GM23338 (cell line): ENCODE measurements at regions not wholly inside any gene's neighbourhood (a gene's known extent, or its start where the extent isn't known, plus 50 kb on each side); places are given as distances from the start of the nearest gene placed in this dataset.

Source experiments
- ATAC-seq: fragments of 200-7000 bp; cut with Tn5 transposase; 3 replicates; pipeline ENCODE4 v1.9.1; 2020
- DNase-seq: peaks from one replicate; pipeline ENCODE4 v3.0.0-alpha.2; 2015; ENCODE audit warnings: low spot score
- H2AFZ ChIP-seq: fragments of 200-600 bp; sonication (generic); 2 replicates; pipeline ENCODE4 v1.8.0; 2016; ENCODE audit warnings: antibody characterized with exemption, mild to moderate bottlenecking, moderate library complexity
- H3F3A ChIP-seq: fragments of 200-600 bp; sonication (generic); replicated peaks from 2 replicates; pipeline ENCODE4 v1.8.0; 2017; ENCODE audit warnings: antibody characterized with exemption, mixed run types, low read depth
- H3K27ac ChIP-seq: fragments of 200-600 bp; sonication (generic); 2 replicates; pipeline ENCODE4 v1.6.1; 2016; ENCODE audit warnings: low read depth
- H3K27me3 ChIP-seq: fragments of 200-600 bp; sonication (generic); 2 replicates; pipeline ENCODE4 v1.8.0; 2016; ENCODE audit warnings: mild to moderate bottlenecking, mixed run types, moderate library complexity; ENCODE audit not compliant: insufficient read depth
- H3K36me3 ChIP-seq: fragments of 200-600 bp; sonication (generic); 2 replicates; pipeline ENCODE4 v1.8.0; 2016; ENCODE audit warnings: mild to moderate bottlenecking; ENCODE audit not compliant: insufficient read depth
- H3K4me1 ChIP-seq: fragments of 200-600 bp; sonication (generic); 2 replicates; pipeline ENCODE4 v1.8.0; 2016; ENCODE audit warnings: mild to moderate bottlenecking, moderate library complexity; ENCODE audit not compliant: insufficient read depth
- H3K4me2 ChIP-seq: fragments of 200-600 bp; sonication (generic); 2 replicates; pipeline ENCODE4 v1.7.1; 2017; ENCODE audit warnings: mixed run types
- H3K4me3 ChIP-seq: fragments of 200-600 bp; sonication (generic); 2 replicates; pipeline ENCODE4 v1.6.1; 2016; ENCODE audit warnings: mixed run types
- H3K79me2 ChIP-seq: fragments of 200-600 bp; sonication (generic); replicated peaks from 2 replicates; pipeline ENCODE4 v1.8.0; 2017; ENCODE audit warnings: mild to moderate bottlenecking; ENCODE audit not compliant: insufficient read depth
- H3K9me2 ChIP-seq: fragments of 200-600 bp; sonication (generic); 2 replicates; pipeline ENCODE4 v1.8.0; 2017; ENCODE audit not compliant: insufficient read depth
- H4K20me1 ChIP-seq: fragments of 200-600 bp; sonication (generic); replicated peaks from 2 replicates; pipeline ENCODE4 v1.8.0; 2017; ENCODE audit warnings: mild to moderate bottlenecking; ENCODE audit not compliant: insufficient read depth
- H3K27ac Mint-ChIP-seq: 2 replicates; pipeline ENCODE4 v1.8.0; 2020; ENCODE audit warnings: inconsistent platforms, mild to moderate bottlenecking, moderate library complexity, mixed read lengths
- H3K27me3 Mint-ChIP-seq: 3 replicates; pipeline ENCODE4 v1.8.0; 2022; ENCODE audit warnings: low read depth, mild to moderate bottlenecking, moderate library complexity, mixed read lengths, inconsistent platforms; ENCODE audit not compliant: insufficient read depth, poor library complexity
- H3K36me3 Mint-ChIP-seq: 3 replicates; pipeline ENCODE4 v1.8.0; 2021; ENCODE audit warnings: low read depth, mild to moderate bottlenecking, inconsistent platforms, moderate library complexity, mixed read lengths
- H3K4me1 Mint-ChIP-seq: 3 replicates; pipeline ENCODE4 v1.8.0; 2020; ENCODE audit warnings: mild to moderate bottlenecking, inconsistent platforms, mixed read lengths
- H3K4me3 Mint-ChIP-seq: 3 replicates; pipeline ENCODE4 v1.8.0; 2021; ENCODE audit warnings: moderate library complexity, mild to moderate bottlenecking, inconsistent platforms, mixed read lengths
- H3K9me3 Mint-ChIP-seq: 3 replicates; pipeline ENCODE4 v1.8.0; 2020; ENCODE audit warnings: moderate library complexity, mild to moderate bottlenecking, inconsistent platforms, mixed read lengths
- CREB1 ChIP-seq: fragments of 250-450 bp; sonication (Bioruptor Pico); IDR thresholded peaks from 2 replicates; pipeline ENCODE4 v1.5.0; 2020; ENCODE audit warnings: low read depth, mild to moderate bottlenecking, moderate library complexity
- CTCF ChIP-seq, 2 experiments: fragments of 200-600 bp in 1 of 2; sonication (generic) in 1 of 2; conservative IDR thresholded peaks; 2 replicates each; pipeline versions ENCODE4 v1.5.1 to v1.6.1; 2016 to 2017; ENCODE audit warnings: antibody characterized with exemption in 2 of 2, low read depth in 2 of 2, mild to moderate bottlenecking in 2 of 2, moderate library complexity in 1 of 2
- ETS1 ChIP-seq: IDR thresholded peaks from 2 replicates; pipeline ENCODE4 v1.6.1; 2016; ENCODE audit warnings: antibody characterized with exemption
- EZH2 ChIP-seq: fragments of 200-600 bp; sonication (generic); IDR thresholded peaks from one replicate; pipeline ENCODE4 v1.8.0; 2017; ENCODE audit warnings: antibody characterized with exemption, mild to moderate bottlenecking, low read depth; ENCODE audit not compliant: unreplicated experiment
- EZH2phosphoT487 ChIP-seq: fragments of 200-600 bp; sonication (generic); IDR thresholded peaks from one replicate; pipeline ENCODE4 v1.8.1; 2018; ENCODE audit warnings: antibody characterized with exemption; ENCODE audit not compliant: unreplicated experiment
- JUNB ChIP-seq: IDR thresholded peaks from one replicate; pipeline ENCODE4 v1.6.1; 2016; ENCODE audit warnings: antibody characterized with exemption; ENCODE audit not compliant: unreplicated experiment
- NANOG ChIP-seq: IDR thresholded peaks from 2 replicates; pipeline ENCODE4 v1.6.1; 2016; ENCODE audit warnings: antibody characterized with exemption, borderline replicate concordance
- POLR2AphosphoS5 ChIP-seq: IDR thresholded peaks from 2 replicates; pipeline ENCODE4 v1.6.1; 2016; ENCODE audit warnings: antibody characterized with exemption, low read depth
- ZNF114 ChIP-seq: fragments of 250-450 bp; sonication (Bioruptor Pico); IDR thresholded peaks from 2 replicates; pipeline ENCODE4 v1.5.0; 2020; ENCODE audit warnings: mild to moderate bottlenecking, moderate library complexity
- TF ChIP-seq, protein P1 (sequence below): IDR thresholded peaks from one replicate; pipeline ENCODE4 v1.6.1; 2018; ENCODE audit warnings: antibody characterized with exemption; ENCODE audit not compliant: unreplicated experiment

DNA sequence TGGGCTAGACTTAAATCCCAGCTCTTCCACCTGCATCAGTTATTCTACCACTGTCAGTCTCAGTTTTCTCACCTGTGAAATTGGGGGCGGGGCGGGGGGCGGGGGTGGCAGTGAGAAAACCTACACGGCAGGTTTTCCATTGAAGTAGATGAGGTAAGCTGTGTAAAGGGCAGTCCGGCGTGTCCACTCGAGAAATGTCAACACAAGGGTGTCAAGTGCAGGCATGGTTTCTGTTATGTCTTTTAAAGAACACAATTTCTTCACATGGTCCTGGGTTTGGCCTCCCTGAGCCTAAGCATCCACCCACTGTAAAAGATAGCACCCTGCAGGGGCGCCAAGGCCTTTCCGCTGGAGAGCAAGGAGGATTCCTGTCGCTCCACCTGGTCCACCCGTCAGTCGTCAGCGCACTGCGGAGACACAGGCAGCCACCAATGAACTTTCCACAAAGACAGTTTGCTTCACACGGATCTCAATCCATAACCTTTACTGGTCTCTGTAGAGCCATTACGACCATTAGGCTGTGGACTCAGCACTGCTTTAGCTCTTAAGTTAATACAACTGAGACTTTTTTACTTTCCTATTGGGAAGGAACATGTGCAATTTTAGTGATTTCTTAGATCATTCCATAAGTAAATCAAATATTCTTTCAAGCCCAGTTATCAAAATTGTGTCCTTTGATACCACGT lies 99.5 kb upstream of the FOXB1 start:
- no peaks in the 10 kb centered on the region for H4K20me1 ChIP-seq
- no peaks in the 10 kb centered on the region for H3K36me3 ChIP-seq
- no peaks in the 10 kb centered on the region for H3K27me3 ChIP-seq
- DNase-seq (peak; percentile 59), ATAC-seq (peak; percentile 97)
- no peak overlapping the region for H3K27ac ChIP-seq
- peaks cover 27% of the 10 kb centered on the region for H3K4me1 Mint-ChIP-seq
- H3K4me2 ChIP-seq, result peak overlapping the region; percentile 65
- no peaks in the 10 kb centered on the region for H3K79me2 ChIP-seq
- H3K9me2 ChIP-seq, result no peaks in the 10 kb centered on the region
- peak overlapping the region; percentile 18; the same call in 2 of the 3 replicates for H3K4me3 Mint-ChIP-seq
- H3K27ac Mint-ChIP-seq, result no peak overlapping the region
- H2AFZ ChIP-seq, result peak overlapping the region; percentile 19; the same call in 1 of the 2 replicates
- H3K9me3 Mint-ChIP-seq, result no peaks in the 10 kb centered on the region
- H3K36me3 Mint-ChIP-seq, result no peaks in the 10 kb centered on the region
- peaks cover 31% of the 10 kb centered on the region for H3K4me1 ChIP-seq
- no peaks in the 10 kb centered on the region for H3K27me3 Mint-ChIP-seq
- TF ChIP-seq CTCF (conservative IDR thresholded peaks at IDR 0.05; ENCODE audit: low read depth in 2 of 2) (0 out of 4 replicates have a peak, but pooled peaks of 1 of the 2 experiments have one; percentile 11), POLR2AphosphoS5 (no peak)
- peak overlapping the region; percentile 38 for H3K4me3 ChIP-seq
- no peaks in the 10 kb centered on the region for H3F3A ChIP-seq

- no peak overlapping the region for H3K4me2 ChIP-seq
- no peaks in the 10 kb centered on the region for H3K27me3 ChIP-seq
- no peak for ATAC-seq
- H4K20me1 ChIP-seq, result no peaks in the 10 kb centered on the region
- H3K4me3 ChIP-seq, result no peak overlapping the region
- H3K4me1 Mint-ChIP-seq, result peaks cover 12% of the 10 kb centered on the region
- DNase-seq, result no peak
- H3K36me3 Mint-ChIP-seq, result no peaks in the 10 kb centered on the region
- peak overlapping the region; percentile 30; the same call in 1 of the 2 replicates for H3K27ac Mint-ChIP-seq
- TF ChIP-seq NANOG (no peak), EZH2 (no peak), CREB1 (no peak)
- H3K27ac ChIP-seq, result no peak overlapping the region
- 0 out of 2 replicates have a peak, but pooled peaks cover 10% of the 10 kb centered on the region for H3K4me1 ChIP-seq
- H3K9me3 Mint-ChIP-seq, result no peaks in the 10 kb centered on the region
- H3K79me2 ChIP-seq, result no peaks in the 10 kb centered on the region
- peaks cover 2% of the 10 kb centered on the region for H3K27me3 Mint-ChIP-seq
- H3K36me3 ChIP-seq, result no peaks in the 10 kb centered on the region
- H3K4me3 Mint-ChIP-seq, result no peak overlapping the region
- H2AFZ ChIP-seq, result no peak overlapping the region
- no peaks in the 10 kb centered on the region for H3F3A ChIP-seq
- H3K9me2 ChIP-seq, result peaks cover 9% of the 10 kb centered on the region; the same call in 1 of the 2 replicates
These were observed 107.4 kb upstream of the FOXB1 start for GRCh38 chr15:59896663-59897074.

DNA sequence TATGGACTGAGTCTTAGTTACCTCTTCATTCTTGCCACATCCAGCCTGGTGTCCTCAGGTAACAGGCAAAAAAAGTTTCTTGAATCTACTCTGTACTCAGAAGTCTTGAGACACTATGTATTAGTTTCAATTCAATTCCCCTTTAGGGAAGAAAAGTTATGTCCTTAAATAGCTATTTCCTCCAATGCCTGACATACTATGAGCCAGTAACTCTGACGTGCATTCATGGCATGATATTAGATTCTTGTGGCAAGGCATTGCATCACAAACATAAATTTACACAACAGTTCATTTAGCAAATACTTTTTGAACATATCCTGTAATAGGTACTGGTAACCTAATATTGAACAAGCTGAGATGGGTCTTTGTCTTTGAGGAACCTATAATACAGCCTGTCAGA lies 109.3 kb upstream of the FOXB1 start:
- Histone ChIP-seq H3K27me3 (no peaks in the 10 kb centered on the region), H3K36me3 (no peaks in the 10 kb centered on the region), H3K9me2 (peaks cover 9% of the 10 kb centered on the region; the same call in 1 of the 2 replicates), H3K27ac (no peak overlapping the region), H2AFZ (no peak overlapping the region), H3K4me1 (0 out of 2 replicates have a peak, but pooled peaks cover 10% of the 10 kb centered on the region), H4K20me1 (no peaks in the 10 kb centered on the region), H3K4me2 (no peak overlapping the region), H3K79me2 (no peaks in the 10 kb centered on the region), H3F3A (no peaks in the 10 kb centered on the region), H3K4me3 (no peak overlapping the region)
- Mint-ChIP-seq H3K4me3 (no peak overlapping the region), H3K27ac (no peak overlapping the region), H3K9me3 (no peaks in the 10 kb centered on the region), H3K27me3 (peaks cover 2% of the 10 kb centered on the region), H3K36me3 (no peaks in the 10 kb centered on the region), H3K4me1 (peaks cover 12% of the 10 kb centered on the region)
- ATAC-seq (no peak), DNase-seq (no peak)
- TF ChIP-seq EZH2phosphoT487, result no peak
- no peak for TF ChIP-seq NANOG
- no peak for TF ChIP-seq ZNF114 (CRISPR knock-in tag)
- TF ChIP-seq, protein P1, sequence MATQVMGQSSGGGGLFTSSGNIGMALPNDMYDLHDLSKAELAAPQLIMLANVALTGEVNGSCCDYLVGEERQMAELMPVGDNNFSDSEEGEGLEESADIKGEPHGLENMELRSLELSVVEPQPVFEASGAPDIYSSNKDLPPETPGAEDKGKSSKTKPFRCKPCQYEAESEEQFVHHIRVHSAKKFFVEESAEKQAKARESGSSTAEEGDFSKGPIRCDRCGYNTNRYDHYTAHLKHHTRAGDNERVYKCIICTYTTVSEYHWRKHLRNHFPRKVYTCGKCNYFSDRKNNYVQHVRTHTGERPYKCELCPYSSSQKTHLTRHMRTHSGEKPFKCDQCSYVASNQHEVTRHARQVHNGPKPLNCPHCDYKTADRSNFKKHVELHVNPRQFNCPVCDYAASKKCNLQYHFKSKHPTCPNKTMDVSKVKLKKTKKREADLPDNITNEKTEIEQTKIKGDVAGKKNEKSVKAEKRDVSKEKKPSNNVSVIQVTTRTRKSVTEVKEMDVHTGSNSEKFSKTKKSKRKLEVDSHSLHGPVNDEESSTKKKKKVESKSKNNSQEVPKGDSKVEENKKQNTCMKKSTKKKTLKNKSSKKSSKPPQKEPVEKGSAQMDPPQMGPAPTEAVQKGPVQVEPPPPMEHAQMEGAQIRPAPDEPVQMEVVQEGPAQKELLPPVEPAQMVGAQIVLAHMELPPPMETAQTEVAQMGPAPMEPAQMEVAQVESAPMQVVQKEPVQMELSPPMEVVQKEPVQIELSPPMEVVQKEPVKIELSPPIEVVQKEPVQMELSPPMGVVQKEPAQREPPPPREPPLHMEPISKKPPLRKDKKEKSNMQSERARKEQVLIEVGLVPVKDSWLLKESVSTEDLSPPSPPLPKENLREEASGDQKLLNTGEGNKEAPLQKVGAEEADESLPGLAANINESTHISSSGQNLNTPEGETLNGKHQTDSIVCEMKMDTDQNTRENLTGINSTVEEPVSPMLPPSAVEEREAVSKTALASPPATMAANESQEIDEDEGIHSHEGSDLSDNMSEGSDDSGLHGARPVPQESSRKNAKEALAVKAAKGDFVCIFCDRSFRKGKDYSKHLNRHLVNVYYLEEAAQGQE, result no peak
- no peak for TF ChIP-seq EZH2
- TF ChIP-seq CREB1, result no peak
- TF ChIP-seq ETS1, result no peak
- no peak for TF ChIP-seq JUNB
